IMR-90 (cell line): ENCODE measurements at regions not wholly inside any gene's neighbourhood (a gene's known extent, or its start where the extent isn't known, plus 50 kb on each side); places are given as distances from the start of the nearest gene placed in this dataset.
A peak's percentile ranks its signal among the peaks of the same experiment; 100 is the strongest.

Experiments used
- ATAC-seq: fragments of 200-7000 bp; cut with Tn5 transposase; 2 replicates; pipeline ENCODE4 v1.9.1; 2020; ENCODE audit warnings: low read depth, mild to moderate bottlenecking, moderate library complexity
- BruUV-seq: library from RNA; stranded (reverse); fragments of 400-500 nt; replicated peaks from 2 replicates; lab custom pipeline; 2021; lab: Mats Ljungman, UMichigan
- CTCF ChIA-PET: fragments of 300-600 bp; formaldehyde crosslinking; extraction: SDS; loops from one replicate; lab custom pipeline; 2021; ENCODE audit warnings: antibody characterized with exemption; lab: Yijun Ruan, JAX
- POLR2A ChIA-PET: fragments of 300-600 bp; sonication (Branson Sonifier 250); formaldehyde crosslinking; loops from one replicate; lab custom pipeline; 2022; ENCODE audit warnings: antibody characterized with exemption; ENCODE audit not compliant: unreplicated experiment; lab: Charles Lee
- DNase-seq: peaks from one replicate; pipeline ENCODE4 v3.0.0; 2013
- H2AFZ ChIP-seq: replicated peaks from 2 replicates; pipeline ENCODE3; 2013; ENCODE audit warnings: low read length, mild to moderate bottlenecking; ENCODE audit not compliant: poor library complexity
- H2AK5ac ChIP-seq: 2 replicates; pipeline ENCODE4 v1.6.1; 2013; ENCODE audit warnings: low read depth, low read length, inconsistent platforms
- H2AK9ac ChIP-seq: replicated peaks from 2 replicates; pipeline ENCODE3; 2013; ENCODE audit warnings: mild to moderate bottlenecking, low read depth, low read length, moderate library complexity; ENCODE audit not compliant: poor library complexity
- H2BK120ac ChIP-seq: 2 replicates; pipeline ENCODE4 v1.6.1; 2013; ENCODE audit warnings: low read depth, low read length, inconsistent platforms
- H2BK15ac ChIP-seq: 3 replicates; pipeline ENCODE4 v1.6.1; 2013; ENCODE audit warnings: low read depth, low read length, inconsistent platforms
- H2BK20ac ChIP-seq: 2 replicates; pipeline ENCODE4 v1.6.1; 2013; ENCODE audit warnings: low read depth, mild to moderate bottlenecking, inconsistent platforms, low read length, moderate library complexity
- H2BK5ac ChIP-seq: 2 replicates; pipeline ENCODE4 v1.6.1; 2013; ENCODE audit warnings: mild to moderate bottlenecking, low read depth, low read length, inconsistent platforms; ENCODE audit not compliant: poor library complexity, severe bottlenecking
- H3K14ac ChIP-seq: replicated peaks from 2 replicates; pipeline ENCODE4 v1.6.1; 2013; ENCODE audit warnings: low read depth, low read length, inconsistent platforms
- H3K18ac ChIP-seq: 2 replicates; pipeline ENCODE4 v1.6.1; 2013; ENCODE audit warnings: low read depth, low read length, control low read depth
- H3K23ac ChIP-seq: 2 replicates; pipeline ENCODE4 v1.6.1; 2013; ENCODE audit warnings: low read depth, low read length, inconsistent platforms
- H3K27ac ChIP-seq: 2 replicates; pipeline ENCODE4 v1.5.1; 2013; ENCODE audit warnings: mild to moderate bottlenecking, control low read depth, low read length; ENCODE audit not compliant: insufficient read depth
- H3K27me3 ChIP-seq: 2 replicates; pipeline ENCODE4 v1.6.1; 2013; ENCODE audit warnings: low read length; ENCODE audit not compliant: control insufficient read depth, insufficient read depth
- H3K36me3 ChIP-seq: 2 replicates; pipeline ENCODE4 v1.6.1; 2013; ENCODE audit warnings: low read length, mixed read lengths; ENCODE audit not compliant: control insufficient read depth, insufficient read depth
- H3K4ac ChIP-seq: 2 replicates; pipeline ENCODE4 v1.6.1; 2013; ENCODE audit warnings: low read depth, low read length, inconsistent platforms
- H3K4me1 ChIP-seq: 2 replicates; pipeline ENCODE4 v1.6.1; 2013; ENCODE audit warnings: low read length, mixed read lengths; ENCODE audit not compliant: control insufficient read depth, insufficient read depth
- H3K4me2 ChIP-seq: 2 replicates; pipeline ENCODE4 v1.6.1; 2013; ENCODE audit warnings: low read depth, mild to moderate bottlenecking, control low read depth, low read length, moderate library complexity
- H3K4me3 ChIP-seq: 2 replicates; pipeline ENCODE4 v1.5.1; 2013; ENCODE audit warnings: low read depth, mild to moderate bottlenecking, control low read depth, low read length, moderate library complexity; ENCODE audit not compliant: insufficient read depth
- H3K56ac ChIP-seq: 2 replicates; pipeline ENCODE4 v1.6.1; 2013; ENCODE audit warnings: low read length, inconsistent platforms; ENCODE audit not compliant: insufficient read depth; ENCODE audit errors: extremely low read depth
- H3K79me1 ChIP-seq, 2 experiments: 2 replicates each; pipeline ENCODE4 v1.6.1; 2013; ENCODE audit warnings: low read length in 2 of 2, inconsistent platforms in 1 of 2, low read depth in 1 of 2
- H3K9ac ChIP-seq: 2 replicates; pipeline ENCODE4 v1.6.1; 2013; ENCODE audit warnings: low read depth, low read length, control low read depth
- H3K9me1 ChIP-seq: 2 replicates; pipeline ENCODE4 v1.6.1; 2013; ENCODE audit warnings: low read length, inconsistent platforms; ENCODE audit not compliant: insufficient read depth
- H3K9me3 ChIP-seq: 2 replicates; pipeline ENCODE4 v1.6.1; 2013; ENCODE audit warnings: low read length; ENCODE audit not compliant: control insufficient read depth, insufficient read depth
- H4K20me1 ChIP-seq: 2 replicates; pipeline ENCODE4 v1.6.1; 2013; ENCODE audit warnings: low read length, inconsistent platforms; ENCODE audit not compliant: insufficient read depth
- H4K5ac ChIP-seq: 2 replicates; pipeline ENCODE4 v1.6.1; 2013; ENCODE audit warnings: mild to moderate bottlenecking, low read depth, low read length, control low read depth
- H4K8ac ChIP-seq, 2 experiments: 2 replicates each; pipeline ENCODE4 v1.6.1; 2013; ENCODE audit warnings: low read depth in 2 of 2, low read length in 2 of 2, control low read depth in 1 of 2, inconsistent platforms in 1 of 2
- H4K91ac ChIP-seq: 2 replicates; pipeline ENCODE4 v1.6.1; 2013; ENCODE audit warnings: low read depth, low read length, inconsistent platforms; ENCODE audit not compliant: insufficient read depth
- CHD1 ChIP-seq: IDR thresholded peaks from 2 replicates; pipeline ENCODE4 v1.6.1; 2012; ENCODE audit warnings: low read depth, low read length, improper control_type of control experiment
- MAZ ChIP-seq: IDR thresholded peaks from 2 replicates; pipeline ENCODE4 v1.6.1; 2012; ENCODE audit warnings: low read depth, mild to moderate bottlenecking, low read length, improper control_type of control experiment, moderate library complexity, borderline replicate concordance
- RCOR1 ChIP-seq: IDR thresholded peaks from 2 replicates; pipeline ENCODE4 v1.6.1; 2012; ENCODE audit warnings: mild to moderate bottlenecking, low read length, improper control_type of control experiment; ENCODE audit not compliant: insufficient replicate concordance
- WGBS, 2 experiments: methylation state at CpG; one replicate each; pipeline versions ENCODE4 v1.1.5 to v1.1.7; 2013; ENCODE audit warnings: missing lambda C conversion rate in 2 of 2; ENCODE audit not compliant: insufficient read length in 1 of 2; ENCODE audit errors: extremely low coverage in 2 of 2; 5-methylcytosine and 5-hydroxymethylcytosine counted together
- dilution Hi-C: fragments of 300-500 bp; cut with HindIII; formaldehyde crosslinking; loops from one replicate; pipeline ENCODE4 v1.14.3; 2018; ENCODE audit warnings: low sequenced_read_pairs; ENCODE audit not compliant: unreplicated experiment
- in situ Hi-C: fragments of 300-500 bp; cut with MboI; formaldehyde crosslinking; loops from 3 replicates; pipeline ENCODE4 v1.14.3; 2019; ENCODE audit warnings: low sequenced_read_pairs, inconsistent platforms, mixed read lengths
- intact Hi-C: fragments of 100-400 bp; cut with micrococcal nuclease; formaldehyde crosslinking; loops from 2 replicates; pipeline ENCODE4 v1.10.0; 2022
- TF ChIP-seq, protein P1 (sequence below): fragments of 150-350 bp; IDR thresholded peaks from 2 replicates; pipeline ENCODE4 v1.6.1; 2016; ENCODE audit warnings: low read depth, mild to moderate bottlenecking, low read length, moderate library complexity, borderline replicate concordance

DNA sequence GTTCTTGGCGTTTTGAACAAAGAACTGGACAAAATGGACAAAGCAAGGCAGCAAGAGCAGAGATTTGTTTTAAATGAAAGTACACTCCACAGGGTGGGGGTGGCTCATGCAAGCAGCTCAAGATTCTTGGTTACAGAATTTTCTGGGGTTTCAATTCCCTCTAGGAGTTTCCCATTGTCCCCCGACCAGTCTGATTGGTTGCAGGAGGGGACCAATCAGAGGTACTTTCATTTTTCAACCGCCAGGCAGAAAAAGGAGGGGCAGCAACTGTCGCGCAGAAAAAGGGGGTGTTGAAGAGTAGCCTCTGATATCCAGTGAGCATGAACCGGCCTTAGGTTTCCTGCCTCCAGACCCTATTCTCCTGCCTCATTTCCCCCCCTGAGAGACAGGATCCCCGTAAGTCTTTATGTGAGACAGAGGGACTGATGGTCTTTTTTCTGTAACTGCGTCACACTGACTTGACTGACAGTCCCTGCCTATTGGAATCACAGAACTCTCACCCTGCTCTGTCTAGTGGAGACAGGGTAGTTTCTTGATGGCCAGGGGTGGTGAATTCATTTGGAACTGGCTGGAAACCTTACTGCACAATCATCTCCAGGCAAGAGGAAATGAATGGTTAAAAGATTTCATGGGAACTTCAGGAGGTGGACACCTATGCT lies 59.4 kb upstream of the ALOX12 start:
- ChIA-PET CTCF (interaction anchor here (0.6 kb wide), 1 partner anchor 14 kb away, joined by 3 read pairs; no protein-coding TSS in a partner anchor), POLR2A (no interaction called here)
- no CpG with 5 or more reads among the region's 8 CpGs for WGBS, 2 experiments
- H2BK5ac ChIP-seq, result peak overlapping the region; percentile 50
- no peak overlapping the region for H2AK9ac ChIP-seq
- DNase-seq (peak; percentile 6), ATAC-seq (peak; percentile 87)
- no peak overlapping the region; the same call in 1 of the 2 replicates for H2BK120ac ChIP-seq
- H2BK15ac ChIP-seq, result no peak overlapping the region
- dilution Hi-C loops (no loop called here), intact Hi-C loops (no loop called here), in situ Hi-C loops (no loop called here)
- H3K9ac ChIP-seq, result peak overlapping the region; percentile 81; the same call in 1 of the 2 replicates
- no peak overlapping the region for H2AK5ac ChIP-seq
- no peak overlapping the region for H4K91ac ChIP-seq
- H3K4me3 ChIP-seq, result peak overlapping the region; percentile 79
- H4K8ac ChIP-seq, result peak overlapping the region in 1 of 2 experiments; percentile 77; a peak in 3 of 4 replicates
- TF ChIP-seq CHD1 (no peak), RCOR1 (no peak), MAZ (no peak)
- TF ChIP-seq, protein P1, sequence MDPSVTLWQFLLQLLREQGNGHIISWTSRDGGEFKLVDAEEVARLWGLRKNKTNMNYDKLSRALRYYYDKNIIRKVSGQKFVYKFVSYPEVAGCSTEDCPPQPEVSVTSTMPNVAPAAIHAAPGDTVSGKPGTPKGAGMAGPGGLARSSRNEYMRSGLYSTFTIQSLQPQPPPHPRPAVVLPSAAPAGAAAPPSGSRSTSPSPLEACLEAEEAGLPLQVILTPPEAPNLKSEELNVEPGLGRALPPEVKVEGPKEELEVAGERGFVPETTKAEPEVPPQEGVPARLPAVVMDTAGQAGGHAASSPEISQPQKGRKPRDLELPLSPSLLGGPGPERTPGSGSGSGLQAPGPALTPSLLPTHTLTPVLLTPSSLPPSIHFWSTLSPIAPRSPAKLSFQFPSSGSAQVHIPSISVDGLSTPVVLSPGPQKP, result no peak
- no peaks in the 10 kb centered on the region for H3K9me3 ChIP-seq
- H4K5ac ChIP-seq, result peak overlapping the region; percentile 91
- H3K23ac ChIP-seq, result 0 out of 2 replicates have a peak overlapping the region, but pooled peaks have one; percentile 2
- no peaks in the 10 kb centered on the region for H3K4me1 ChIP-seq
- H3K56ac ChIP-seq, result 0 out of 2 replicates have a peak overlapping the region, but pooled peaks have one; percentile 41
- H3K4ac ChIP-seq, result 0 out of 2 replicates have a peak overlapping the region, but pooled peaks have one; percentile 15
- H3K27me3 ChIP-seq, result peaks cover 2% of the 10 kb centered on the region; the same call in 1 of the 2 replicates
- no peaks in the 10 kb centered on the region for H3K36me3 ChIP-seq
- no peaks in the 10 kb centered on the region for H3K9me1 ChIP-seq
- no TSS peak for BruUV-seq
- H3K18ac ChIP-seq, result no peak overlapping the region; the same call in 1 of the 2 replicates
- H3K27ac ChIP-seq, result peak overlapping the region; percentile 74; the same call in 1 of the 2 replicates
- peak overlapping the region; percentile 94 for H3K4me2 ChIP-seq
- H2BK20ac ChIP-seq, result no peak overlapping the region
- H3K79me1 ChIP-seq, result no peaks in the 10 kb centered on the region
- H3K14ac ChIP-seq, result 0 out of 2 replicates have a peak overlapping the region, but pooled peaks have one; percentile 63
- peak overlapping the region; percentile 89 for H2AFZ ChIP-seq
- no peaks in the 10 kb centered on the region for H4K20me1 ChIP-seq
